HL-60 (cell line): ENCODE measurements at regions not wholly inside any gene's neighbourhood (a gene's known extent, or its start where the extent isn't known, plus 50 kb on each side); places are given as distances from the start of the nearest gene placed in this dataset.

ENCODE experiments used
- POLR2AphosphoS5 ChIP-seq: IDR thresholded peaks from 2 replicates; pipeline ENCODE4 v1.6.1; 2012; ENCODE audit warnings: low read depth
- TF ChIP-seq, protein P1 (sequence below): IDR thresholded peaks from one replicate; pipeline ENCODE4 v1.5.1; 2011; ENCODE audit warnings: low read length, control low read depth, inconsistent platforms; ENCODE audit not compliant: insufficient read depth

DNA sequence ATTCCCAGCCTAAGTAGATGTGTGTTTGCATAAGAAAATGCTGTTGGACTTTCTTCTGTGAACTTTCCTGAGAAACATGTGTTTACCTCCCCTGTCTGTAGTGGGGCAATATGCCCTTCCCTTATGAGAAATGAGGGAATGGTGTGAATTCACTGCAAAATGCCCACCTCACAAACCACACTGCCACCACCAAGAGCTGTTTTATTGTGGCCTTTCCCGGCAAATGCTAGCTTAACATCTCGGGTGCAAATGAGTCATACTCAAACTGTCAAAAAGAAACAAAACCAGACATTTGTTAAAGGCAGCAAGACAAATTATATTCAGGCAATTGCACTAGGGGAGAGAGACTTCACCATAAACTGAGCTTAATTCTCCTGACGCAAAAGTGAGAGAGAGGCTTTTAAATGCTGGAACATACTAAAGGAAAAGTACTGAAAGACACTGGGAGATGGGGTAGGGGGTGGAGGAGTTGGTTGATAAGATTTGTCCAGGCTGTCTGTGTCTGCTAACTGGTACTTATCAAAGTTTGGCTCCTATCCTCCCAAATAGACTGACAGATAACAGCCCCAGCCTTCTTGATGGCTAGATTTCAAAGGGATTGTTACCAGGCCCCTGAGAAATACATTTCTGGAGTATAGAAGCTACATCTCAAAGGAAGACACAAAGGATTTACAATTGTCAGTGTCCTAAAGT is 70.9 kb upstream of the OR5AK2 start:
- TF ChIP-seq, protein P1, sequence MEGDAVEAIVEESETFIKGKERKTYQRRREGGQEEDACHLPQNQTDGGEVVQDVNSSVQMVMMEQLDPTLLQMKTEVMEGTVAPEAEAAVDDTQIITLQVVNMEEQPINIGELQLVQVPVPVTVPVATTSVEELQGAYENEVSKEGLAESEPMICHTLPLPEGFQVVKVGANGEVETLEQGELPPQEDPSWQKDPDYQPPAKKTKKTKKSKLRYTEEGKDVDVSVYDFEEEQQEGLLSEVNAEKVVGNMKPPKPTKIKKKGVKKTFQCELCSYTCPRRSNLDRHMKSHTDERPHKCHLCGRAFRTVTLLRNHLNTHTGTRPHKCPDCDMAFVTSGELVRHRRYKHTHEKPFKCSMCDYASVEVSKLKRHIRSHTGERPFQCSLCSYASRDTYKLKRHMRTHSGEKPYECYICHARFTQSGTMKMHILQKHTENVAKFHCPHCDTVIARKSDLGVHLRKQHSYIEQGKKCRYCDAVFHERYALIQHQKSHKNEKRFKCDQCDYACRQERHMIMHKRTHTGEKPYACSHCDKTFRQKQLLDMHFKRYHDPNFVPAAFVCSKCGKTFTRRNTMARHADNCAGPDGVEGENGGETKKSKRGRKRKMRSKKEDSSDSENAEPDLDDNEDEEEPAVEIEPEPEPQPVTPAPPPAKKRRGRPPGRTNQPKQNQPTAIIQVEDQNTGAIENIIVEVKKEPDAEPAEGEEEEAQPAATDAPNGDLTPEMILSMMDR, result no peak
- TF ChIP-seq POLR2AphosphoS5, result no peak
